Neural cell (in vitro differentiated cells): ENCODE measurements at regions not wholly inside any gene's neighbourhood (a gene's known extent, or its start where the extent isn't known, plus 50 kb on each side); places are given as distances from the start of the nearest gene placed in this dataset.

Source experiments
- H2AFZ ChIP-seq: fragments of 200-600, 300-800 bp; sonication (generic), shearing (Covaris generic); 2 replicates; pipeline ENCODE4 v1.6.0; 2014; ENCODE audit warnings: low read depth, mild to moderate bottlenecking, antibody characterized with exemption, low read length, moderate library complexity
- H3F3A ChIP-seq: fragments of 200-600 bp; shearing (Covaris generic); 2 replicates; pipeline ENCODE4 v1.6.1; 2016; ENCODE audit warnings: mild to moderate bottlenecking, moderate library complexity, mixed read lengths, antibody characterized with exemption, low read length; ENCODE audit not compliant: insufficient read depth, poor library complexity, severe bottlenecking
- H3K27ac ChIP-seq: fragments of 200-600, 300-800 bp; sonication (generic), shearing (Covaris generic); 2 replicates; pipeline ENCODE4 v1.5.1; 2014; ENCODE audit warnings: mild to moderate bottlenecking, low read length, moderate library complexity
- H3K27me3 ChIP-seq: fragments of 300-800, 200-600 bp; sonication (generic), shearing (Covaris generic); 2 replicates; pipeline ENCODE4 v1.6.0; 2014; ENCODE audit warnings: mild to moderate bottlenecking, low read depth, low read length, moderate library complexity; ENCODE audit not compliant: insufficient read depth
- H3K36me3 ChIP-seq: fragments of 300-800, 200-600 bp; sonication (generic), shearing (Covaris generic); 2 replicates; pipeline ENCODE4 v1.5.1; 2014; ENCODE audit warnings: mild to moderate bottlenecking, antibody characterized with exemption, low read length, moderate library complexity; ENCODE audit not compliant: insufficient read depth
- H3K4me2 ChIP-seq: fragments of 300-800, 200-600 bp; sonication (generic), shearing (Covaris generic); 2 replicates; pipeline ENCODE4 v1.6.0; 2014; ENCODE audit warnings: mild to moderate bottlenecking, low read length
- H3K4me3 ChIP-seq: fragments of 300-800, 200-600 bp; sonication (generic), shearing (Covaris generic); 2 replicates; pipeline ENCODE4 v1.5.1; 2014; ENCODE audit warnings: mild to moderate bottlenecking, low read length, moderate library complexity
- H3K79me2 ChIP-seq: fragments of 200-600 bp; shearing (Covaris generic); replicated peaks from 2 replicates; pipeline ENCODE4 v1.6.0; 2014; ENCODE audit warnings: mild to moderate bottlenecking, low read length, moderate library complexity; ENCODE audit not compliant: insufficient read depth
- H3K9ac ChIP-seq: fragments of 300-800, 200-600 bp; sonication (generic), shearing (Covaris generic); 2 replicates; pipeline ENCODE4 v1.6.1; 2016; ENCODE audit warnings: mild to moderate bottlenecking, low read length, mixed read lengths
- H3K9me2 ChIP-seq: fragments of 200-600 bp; shearing (Covaris generic); 2 replicates; pipeline ENCODE4 v1.6.1; 2016; ENCODE audit warnings: mild to moderate bottlenecking, low read length, mixed read lengths; ENCODE audit not compliant: insufficient read depth
- H3K9me3 ChIP-seq: fragments of 200-600, 300-800 bp; sonication (generic), shearing (Covaris generic); 2 replicates; pipeline ENCODE4 v1.6.1; 2016; ENCODE audit warnings: mild to moderate bottlenecking, mixed run types, low read length, moderate library complexity, mixed read lengths
- H4K20me1 ChIP-seq: fragments of 200-600 bp; shearing (Covaris generic); 2 replicates; pipeline ENCODE4 v1.6.1; 2016; ENCODE audit warnings: mild to moderate bottlenecking, mixed run types; ENCODE audit not compliant: insufficient read depth
- CTCF ChIP-seq: fragments of 450-650 bp; IDR thresholded peaks from 2 replicates; pipeline ENCODE4 v1.5.1; 2014; ENCODE audit warnings: antibody characterized with exemption, mild to moderate bottlenecking, moderate library complexity; ENCODE audit not compliant: poor library complexity, severe bottlenecking
- EP300 ChIP-seq: fragments of 450-650 bp; conservative IDR thresholded peaks from 2 replicates; pipeline ENCODE4 v1.6.1; 2014; ENCODE audit warnings: antibody characterized with exemption, mild to moderate bottlenecking, moderate library complexity; ENCODE audit not compliant: poor library complexity, severe bottlenecking
- EZH2 ChIP-seq: fragments of 200-600, 300-800 bp; shearing (Covaris generic), sonication (generic); IDR thresholded peaks from 2 replicates; pipeline ENCODE4 v1.6.1; 2014; ENCODE audit warnings: antibody characterized with exemption, low read length, borderline replicate concordance, mild to moderate bottlenecking; ENCODE audit not compliant: insufficient read depth, poor library complexity, severe bottlenecking
- MXI1 ChIP-seq: fragments of 450-650 bp; conservative IDR thresholded peaks from 2 replicates; pipeline ENCODE4 v1.6.1; 2014; ENCODE audit warnings: antibody characterized with exemption, mild to moderate bottlenecking; ENCODE audit not compliant: poor library complexity, severe bottlenecking
- POLR2AphosphoS5 ChIP-seq: IDR thresholded peaks from 2 replicates; pipeline ENCODE4 v1.6.1; 2012
- RAD21 ChIP-seq: fragments of 450-650 bp; conservative IDR thresholded peaks from 2 replicates; pipeline ENCODE4 v1.6.1; 2014; ENCODE audit warnings: antibody characterized with exemption, mild to moderate bottlenecking, moderate library complexity
- REST ChIP-seq: IDR thresholded peaks from 2 replicates; pipeline ENCODE4 v1.6.1; 2012; ENCODE audit warnings: borderline replicate concordance
- SMC3 ChIP-seq: fragments of 450-650 bp; conservative IDR thresholded peaks from 2 replicates; pipeline ENCODE4 v1.6.1; 2014; ENCODE audit warnings: antibody characterized with exemption, mild to moderate bottlenecking, moderate library complexity; ENCODE audit not compliant: poor library complexity
- TAF1 ChIP-seq: IDR thresholded peaks from 2 replicates; pipeline ENCODE4 v1.6.1; 2012; ENCODE audit warnings: low read depth

GRCh38 chr7:19413443-19413965, 268.3 kb upstream of the FERD3L start:
- Histone ChIP-seq H3K27ac (no peak overlapping the region), H3K27me3 (no peaks in the 10 kb centered on the region), H2AFZ (no peak overlapping the region), H3K4me2 (no peak overlapping the region), H3F3A (no peaks in the 10 kb centered on the region), H3K9me2 (no peaks in the 10 kb centered on the region), H3K36me3 (no peaks in the 10 kb centered on the region), H4K20me1 (no peaks in the 10 kb centered on the region), H3K9me3 (no peaks in the 10 kb centered on the region), H3K9ac (no peak overlapping the region), H3K79me2 (no peaks in the 10 kb centered on the region), H3K4me3 (no peak overlapping the region)
- no peak for TF ChIP-seq POLR2AphosphoS5
- TF ChIP-seq RAD21: no peak
- no peak for TF ChIP-seq EZH2
- TF ChIP-seq REST: no peak
- TF ChIP-seq SMC3: no peak
- TF ChIP-seq MXI1: no peak
- no peak for TF ChIP-seq CTCF
- TF ChIP-seq TAF1: no peak
- TF ChIP-seq EP300: no peak

GRCh38 chr7:19410691-19411090, 265.5 kb upstream of the FERD3L start:
- no peak overlapping the region for H3K27ac ChIP-seq
- no peaks in the 10 kb centered on the region for H3F3A ChIP-seq
- H3K9me3 ChIP-seq: no peaks in the 10 kb centered on the region
- H3K79me2 ChIP-seq: no peaks in the 10 kb centered on the region
- no peak overlapping the region for H2AFZ ChIP-seq
- no peaks in the 10 kb centered on the region for H3K36me3 ChIP-seq
- no peaks in the 10 kb centered on the region for H3K27me3 ChIP-seq
- no peak for TF ChIP-seq EZH2
- TF ChIP-seq TAF1: no peak
- TF ChIP-seq REST: no peak
- TF ChIP-seq SMC3: no peak
- no peak for TF ChIP-seq CTCF
- no peak for TF ChIP-seq POLR2AphosphoS5
- TF ChIP-seq MXI1: no peak
- no peak for TF ChIP-seq RAD21
- TF ChIP-seq EP300: no peak
- H3K4me2 ChIP-seq: no peak overlapping the region
- H3K9me2 ChIP-seq: no peaks in the 10 kb centered on the region
- H3K4me3 ChIP-seq: no peak overlapping the region
- no peak overlapping the region for H3K9ac ChIP-seq
- no peaks in the 10 kb centered on the region for H4K20me1 ChIP-seq
